Thoracic aorta (tissue), 2 donors: ENCODE measurements at regions not wholly inside any gene's neighbourhood (a gene's known extent, or its start where the extent isn't known, plus 50 kb on each side); places are given as distances from the start of the nearest gene placed in this dataset.
"Not testable (repeated sequence)": the region's sequence is repeated elsewhere in the genome, so short reads cannot be mapped to it uniquely, and the experiment has no call there.

Source experiments
- ATAC-seq: fragments of 150-250 bp; one replicate; pipeline ENCODE4 v1.8.0; 2017; ENCODE audit warnings: low read depth; ENCODE audit not compliant: insufficient number of reproducible peaks, low FRiP score
- DNase-seq: peaks from one replicate; pipeline ENCODE4 v3.0.0-alpha.2; 2020; ENCODE audit warnings: low spot score
- H3K27ac ChIP-seq, 2 donors: fragments of 200-600 bp; sonication (generic); 1 replicate in 1 of 2; 2 replicates in 1 of 2; pipeline ENCODE4 v1.5.1; 2016; ENCODE audit warnings: mild to moderate bottlenecking in 2 of 2, moderate library complexity in 2 of 2
- H3K27me3 ChIP-seq: fragments of 200-600 bp; sonication (generic); replicated peaks from 2 replicates; pipeline ENCODE4 v1.6.0; 2016; ENCODE audit warnings: mild to moderate bottlenecking; ENCODE audit not compliant: insufficient read depth
- H3K36me3 ChIP-seq: fragments of 200-600 bp; sonication (generic); one replicate; pipeline ENCODE4 v1.5.1; 2016
- H3K4me1 ChIP-seq, 2 donors: fragments of 200-600 bp; sonication (generic); 1 replicate in 1 of 2; 2 replicates in 1 of 2; pipeline versions ENCODE4 v1.5.1 to v1.6.0; 2016; ENCODE audit warnings: low read depth in 2 of 2, mild to moderate bottlenecking in 1 of 2; ENCODE audit not compliant: control insufficient read depth in 1 of 2
- H3K4me3 ChIP-seq: fragments of 200-600 bp; sonication (generic); 2 replicates; pipeline ENCODE4 v1.5.1; 2016; ENCODE audit warnings: mild to moderate bottlenecking
- H3K9me3 ChIP-seq: fragments of 200-600 bp; sonication (generic); 2 replicates; pipeline ENCODE4 v1.5.1; 2016
- TF ChIP-seq, protein P1 (sequence below): fragments of 200-600 bp; sonication (generic); IDR thresholded peaks from one replicate; pipeline ENCODE4 v1.5.1; 2019; ENCODE audit warnings: antibody characterized with exemption

DNA sequence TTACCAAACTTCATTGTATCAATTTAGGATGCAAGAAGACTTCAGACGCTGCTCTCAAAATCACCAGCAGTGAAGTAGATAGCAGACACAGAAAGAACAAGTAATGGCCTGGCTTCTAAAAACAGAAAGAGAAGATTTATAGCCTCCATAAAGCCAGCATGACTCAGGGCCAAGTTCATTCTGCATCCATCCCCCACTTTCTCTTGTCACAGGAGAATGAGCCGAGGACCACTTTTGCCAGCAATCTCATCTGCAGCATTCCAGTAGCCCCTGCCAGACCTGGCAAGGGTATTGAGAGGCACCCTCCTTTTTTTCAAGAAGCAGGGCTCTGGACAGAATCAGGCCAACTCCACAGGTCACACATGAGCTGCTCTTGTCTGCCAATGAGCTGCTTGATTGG, 355.4 kb upstream of the SOX9 start:
- Histone ChIP-seq H3K36me3 (no peaks in the 10 kb centered on the region), H3K4me3 (no peak overlapping the region), H3K27me3 (no peaks in the 10 kb centered on the region), H3K9me3 (no peaks in the 10 kb centered on the region), H3K27ac (no peak overlapping the region), H3K4me1 (no peaks in the 10 kb centered on the region)
- ATAC-seq (no peak), DNase-seq (no peak)
- TF ChIP-seq, protein P1, sequence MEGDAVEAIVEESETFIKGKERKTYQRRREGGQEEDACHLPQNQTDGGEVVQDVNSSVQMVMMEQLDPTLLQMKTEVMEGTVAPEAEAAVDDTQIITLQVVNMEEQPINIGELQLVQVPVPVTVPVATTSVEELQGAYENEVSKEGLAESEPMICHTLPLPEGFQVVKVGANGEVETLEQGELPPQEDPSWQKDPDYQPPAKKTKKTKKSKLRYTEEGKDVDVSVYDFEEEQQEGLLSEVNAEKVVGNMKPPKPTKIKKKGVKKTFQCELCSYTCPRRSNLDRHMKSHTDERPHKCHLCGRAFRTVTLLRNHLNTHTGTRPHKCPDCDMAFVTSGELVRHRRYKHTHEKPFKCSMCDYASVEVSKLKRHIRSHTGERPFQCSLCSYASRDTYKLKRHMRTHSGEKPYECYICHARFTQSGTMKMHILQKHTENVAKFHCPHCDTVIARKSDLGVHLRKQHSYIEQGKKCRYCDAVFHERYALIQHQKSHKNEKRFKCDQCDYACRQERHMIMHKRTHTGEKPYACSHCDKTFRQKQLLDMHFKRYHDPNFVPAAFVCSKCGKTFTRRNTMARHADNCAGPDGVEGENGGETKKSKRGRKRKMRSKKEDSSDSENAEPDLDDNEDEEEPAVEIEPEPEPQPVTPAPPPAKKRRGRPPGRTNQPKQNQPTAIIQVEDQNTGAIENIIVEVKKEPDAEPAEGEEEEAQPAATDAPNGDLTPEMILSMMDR = no peak

DNA sequence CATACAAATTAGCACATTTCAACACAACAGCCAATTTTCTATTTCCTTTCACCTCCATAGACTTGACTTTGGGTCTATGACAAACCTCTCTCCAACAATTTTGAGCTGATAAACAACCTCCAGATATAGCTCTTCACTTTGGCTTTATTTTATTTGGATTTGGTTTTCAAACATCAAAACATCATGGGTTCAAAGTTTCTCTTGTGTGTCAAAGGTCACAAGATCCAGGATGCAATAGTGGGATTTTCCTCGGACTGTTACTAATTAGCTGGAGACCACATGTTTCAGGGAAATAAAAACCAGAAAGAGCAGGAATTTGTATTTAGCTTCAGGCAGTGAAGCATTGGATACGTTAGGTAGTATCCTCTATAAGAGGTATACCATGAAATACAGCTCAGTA, 351.0 kb upstream of the SOX9 start:
- H3K36me3 ChIP-seq = no peaks in the 10 kb centered on the region
- no peaks in the 10 kb centered on the region for H3K9me3 ChIP-seq
- TF ChIP-seq, protein P1 = no peak
- no peaks in the 10 kb centered on the region for H3K27me3 ChIP-seq
- DNase-seq (no peak), ATAC-seq (no peak)
- no peaks in the 10 kb centered on the region for H3K4me1 ChIP-seq
- H3K27ac ChIP-seq = no peak overlapping the region
- no peak overlapping the region for H3K4me3 ChIP-seq

DNA sequence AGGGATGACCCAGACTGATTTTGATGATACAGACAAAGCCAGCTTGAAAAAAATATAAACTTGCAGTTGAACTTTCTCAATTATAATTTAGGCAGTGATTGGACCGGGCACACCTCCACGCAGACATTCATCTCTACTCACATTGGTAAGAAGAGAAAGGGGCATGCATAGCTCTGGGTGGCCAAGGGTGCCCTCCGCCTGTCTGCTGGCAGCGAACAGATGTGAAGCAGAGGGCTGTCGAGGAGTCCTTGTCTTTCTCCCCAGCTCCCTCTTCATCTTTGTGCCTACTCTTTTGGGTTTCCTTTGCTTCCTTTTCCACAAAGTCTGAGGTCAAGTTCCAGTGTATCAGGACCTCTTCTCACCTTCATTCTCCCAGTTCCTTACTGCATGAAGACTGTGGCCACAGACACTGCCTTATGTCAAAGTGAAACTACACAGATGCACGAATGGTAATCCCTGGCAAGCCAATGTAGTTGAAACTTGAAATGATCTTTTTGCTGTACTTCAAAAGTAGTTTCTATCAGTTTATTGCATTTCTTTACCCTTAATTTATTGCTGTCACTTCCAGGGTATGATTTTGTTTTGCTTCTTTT, 343.7 kb upstream of the SOX9 start:
- H3K27me3 ChIP-seq = no peaks in the 10 kb centered on the region
- no peaks in the 10 kb centered on the region for H3K9me3 ChIP-seq
- no peak overlapping the region for H3K4me3 ChIP-seq
- H3K4me1 ChIP-seq = no peaks in the 10 kb centered on the region
- no peak overlapping the region for H3K27ac ChIP-seq
- DNase-seq (no peak), ATAC-seq (no peak)
- TF ChIP-seq, protein P1 = no peak
- H3K36me3 ChIP-seq = no peaks in the 10 kb centered on the region

DNA sequence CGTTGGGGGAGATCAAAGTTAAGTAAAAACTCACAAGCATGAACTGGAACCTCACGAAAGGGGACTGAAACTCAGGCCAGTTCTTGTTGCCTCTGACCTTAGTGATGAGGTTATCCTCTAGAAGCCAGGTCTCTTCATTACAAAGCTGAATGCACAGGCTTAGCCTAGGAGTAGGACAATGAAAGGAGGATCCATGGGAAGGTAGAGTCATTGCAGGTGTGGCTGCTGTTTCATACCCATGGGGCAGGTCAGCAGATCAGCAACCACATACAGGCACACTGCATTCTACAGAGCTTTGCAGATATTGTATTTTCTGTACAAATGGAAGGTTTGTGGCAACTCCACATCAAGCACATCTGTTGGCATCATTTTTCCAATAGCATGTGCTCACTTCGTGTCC, 341.3 kb upstream of the SOX9 start:
- no peak for ATAC-seq
- no peak for DNase-seq

DNA sequence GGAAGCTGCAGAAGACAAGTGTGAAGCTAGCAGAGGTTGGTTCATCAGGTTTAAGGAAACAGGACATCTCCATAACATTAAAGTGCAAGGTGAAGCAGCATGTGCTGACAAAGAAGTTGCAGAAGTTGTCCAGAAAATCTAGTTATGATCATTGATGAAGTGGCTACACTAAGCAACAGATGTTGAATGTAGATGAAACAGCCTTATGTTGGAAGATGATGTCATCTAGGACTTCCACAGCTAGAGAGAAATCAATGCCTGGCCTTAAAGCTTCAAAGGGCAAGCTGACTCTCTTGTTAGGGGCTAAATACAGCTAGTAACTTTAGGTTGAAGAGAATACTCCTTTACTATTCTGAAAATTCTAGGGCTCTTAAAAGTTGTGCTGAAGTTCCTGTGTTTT, 340.2 kb upstream of the SOX9 start:
- H3K4me3 ChIP-seq = no peak overlapping the region
- no peaks in the 10 kb centered on the region for H3K27me3 ChIP-seq
- no peak overlapping the region for H3K27ac ChIP-seq
- no peaks in the 10 kb centered on the region for H3K4me1 ChIP-seq
- no peak for ATAC-seq
- H3K36me3 ChIP-seq = no peaks in the 10 kb centered on the region
- no peaks in the 10 kb centered on the region for H3K9me3 ChIP-seq
- DNase-seq = no peak
- TF ChIP-seq, protein P1 = no peak

More for the DNA sequence above, 341.3 kb upstream of the SOX9 start:
- H3K4me1 ChIP-seq = no peaks in the 10 kb centered on the region
- H3K27me3 ChIP-seq = no peaks in the 10 kb centered on the region
- H3K4me3 ChIP-seq = no peak overlapping the region
- no peak overlapping the region for H3K27ac ChIP-seq
- H3K9me3 ChIP-seq = no peaks in the 10 kb centered on the region
- H3K36me3 ChIP-seq = no peaks in the 10 kb centered on the region
- TF ChIP-seq, protein P1 = no peak

DNA sequence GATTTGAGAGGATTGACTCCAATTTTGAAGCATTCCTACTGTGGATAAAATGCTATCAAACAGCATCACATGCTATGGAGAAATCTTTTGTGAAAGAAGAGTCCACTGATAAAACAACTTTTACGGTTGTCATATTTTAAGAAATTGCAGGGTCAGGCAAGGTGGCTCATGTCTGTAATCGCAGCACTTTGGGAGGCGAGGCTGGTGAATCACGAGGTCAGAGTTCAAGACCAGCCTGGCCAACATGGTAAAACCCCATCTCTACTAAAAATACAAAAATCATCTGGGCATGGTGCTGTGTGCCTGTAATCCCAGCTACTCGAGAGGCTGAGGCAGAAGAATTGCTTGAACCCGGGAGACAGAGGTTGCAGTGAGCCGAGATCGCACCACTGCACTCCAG, 338.8 kb upstream of the SOX9 start:
- H3K36me3 ChIP-seq, H3K4me1 ChIP-seq, H3K27me3 ChIP-seq, H3K9me3 ChIP-seq, DNase-seq, ATAC-seq, H3K27ac ChIP-seq, H3K4me3 ChIP-seq: not testable (repeated sequence)
